ENCODE measurements at regions not wholly inside any gene's neighbourhood (a gene's known extent, or its start where the extent isn't known, plus 50 kb on each side); places are given as distances from the start of the nearest gene placed in this dataset.

- no peak overlapping the region for H3K27ac Mint-ChIP-seq (ENCODE audit: unreplicated experiment)
- TF ChIP-seq CTCF (IDR thresholded peaks at IDR 0.05): no peak
- DNase-seq (ENCODE audit: low spot score): no peak
- no peaks in the 10 kb centered on the region for H3K9me3 Mint-ChIP-seq (ENCODE audit: low read depth)
- peaks cover 2% of the 10 kb centered on the region for H3K4me1 Mint-ChIP-seq (ENCODE audit: low read depth)
- no peak overlapping the region for H3K4me3 Mint-ChIP-seq (ENCODE audit: unreplicated experiment)
- peaks cover 16% of the 10 kb centered on the region for H3K27me3 Mint-ChIP-seq (ENCODE audit: low read depth)
- no peaks in the 10 kb centered on the region for H3K36me3 Mint-ChIP-seq (ENCODE audit: low read depth)
Measured at GRCh38 chr2:2641541-2642410, 310.7 kb upstream of the MYT1L start.

- no peak overlapping the region for H3K27ac Mint-ChIP-seq (ENCODE audit: unreplicated experiment)
- no peak for DNase-seq (ENCODE audit: low spot score)
- peaks cover 16% of the 10 kb centered on the region for H3K27me3 Mint-ChIP-seq (ENCODE audit: low read depth)
- TF ChIP-seq CTCF (IDR thresholded peaks at IDR 0.05): no peak
- H3K4me3 Mint-ChIP-seq (ENCODE audit: unreplicated experiment): no peak overlapping the region
- no peaks in the 10 kb centered on the region for H3K4me1 Mint-ChIP-seq (ENCODE audit: low read depth)
- H3K36me3 Mint-ChIP-seq (ENCODE audit: low read depth): no peaks in the 10 kb centered on the region
- no peaks in the 10 kb centered on the region for H3K9me3 Mint-ChIP-seq (ENCODE audit: low read depth)
Measured at GRCh38 chr2:2640818-2641217, 309.7 kb upstream of the MYT1L start.

- Mint-ChIP-seq H3K36me3 (ENCODE audit: low read depth) (no peaks in the 10 kb centered on the region), H3K9me3 (ENCODE audit: low read depth) (no peaks in the 10 kb centered on the region), H3K4me3 (ENCODE audit: unreplicated experiment) (no peak overlapping the region), H3K27ac (ENCODE audit: unreplicated experiment) (no peak overlapping the region), H3K27me3 (ENCODE audit: low read depth) (peaks cover 16% of the 10 kb centered on the region), H3K4me1 (ENCODE audit: low read depth) (no peaks in the 10 kb centered on the region)
- TF ChIP-seq CTCF (IDR thresholded peaks at IDR 0.05): no peak
- DNase-seq (ENCODE audit: low spot score): no peak
Measured at GRCh38 chr2:2640371-2640770, 309.3 kb upstream of the MYT1L start.

GRCh38 chr2:2639251-2640139 lies 308.4 kb upstream of the MYT1L start:
- Mint-ChIP-seq H3K27ac (ENCODE audit: unreplicated experiment) (no peak overlapping the region), H3K27me3 (ENCODE audit: low read depth) (peaks cover 16% of the 10 kb centered on the region), H3K4me1 (ENCODE audit: low read depth) (no peaks in the 10 kb centered on the region), H3K9me3 (ENCODE audit: low read depth) (no peaks in the 10 kb centered on the region), H3K4me3 (ENCODE audit: unreplicated experiment) (no peak overlapping the region), H3K36me3 (ENCODE audit: low read depth) (no peaks in the 10 kb centered on the region)
- DNase-seq (ENCODE audit: low spot score): no peak
- no peak for TF ChIP-seq CTCF (IDR thresholded peaks at IDR 0.05)

- no peak overlapping the region for H3K4me3 Mint-ChIP-seq (ENCODE audit: unreplicated experiment)
- TF ChIP-seq CTCF (IDR thresholded peaks at IDR 0.05): no peak
- H3K27me3 Mint-ChIP-seq (ENCODE audit: low read depth): peaks cover 16% of the 10 kb centered on the region
- no peak for DNase-seq (ENCODE audit: low spot score)
- no peaks in the 10 kb centered on the region for H3K9me3 Mint-ChIP-seq (ENCODE audit: low read depth)
- H3K36me3 Mint-ChIP-seq (ENCODE audit: low read depth): no peaks in the 10 kb centered on the region
- no peaks in the 10 kb centered on the region for H3K4me1 Mint-ChIP-seq (ENCODE audit: low read depth)
- no peak overlapping the region for H3K27ac Mint-ChIP-seq (ENCODE audit: unreplicated experiment)
Measured at GRCh38 chr2:2638547-2639220, 307.6 kb upstream of the MYT1L start.

Data from chondrocyte (in vitro differentiated cells).